ENCODE measurements at regions not wholly inside any gene's neighbourhood (a gene's known extent, or its start where the extent isn't known, plus 50 kb on each side); places are given as distances from the start of the nearest gene placed in this dataset.

DNA sequence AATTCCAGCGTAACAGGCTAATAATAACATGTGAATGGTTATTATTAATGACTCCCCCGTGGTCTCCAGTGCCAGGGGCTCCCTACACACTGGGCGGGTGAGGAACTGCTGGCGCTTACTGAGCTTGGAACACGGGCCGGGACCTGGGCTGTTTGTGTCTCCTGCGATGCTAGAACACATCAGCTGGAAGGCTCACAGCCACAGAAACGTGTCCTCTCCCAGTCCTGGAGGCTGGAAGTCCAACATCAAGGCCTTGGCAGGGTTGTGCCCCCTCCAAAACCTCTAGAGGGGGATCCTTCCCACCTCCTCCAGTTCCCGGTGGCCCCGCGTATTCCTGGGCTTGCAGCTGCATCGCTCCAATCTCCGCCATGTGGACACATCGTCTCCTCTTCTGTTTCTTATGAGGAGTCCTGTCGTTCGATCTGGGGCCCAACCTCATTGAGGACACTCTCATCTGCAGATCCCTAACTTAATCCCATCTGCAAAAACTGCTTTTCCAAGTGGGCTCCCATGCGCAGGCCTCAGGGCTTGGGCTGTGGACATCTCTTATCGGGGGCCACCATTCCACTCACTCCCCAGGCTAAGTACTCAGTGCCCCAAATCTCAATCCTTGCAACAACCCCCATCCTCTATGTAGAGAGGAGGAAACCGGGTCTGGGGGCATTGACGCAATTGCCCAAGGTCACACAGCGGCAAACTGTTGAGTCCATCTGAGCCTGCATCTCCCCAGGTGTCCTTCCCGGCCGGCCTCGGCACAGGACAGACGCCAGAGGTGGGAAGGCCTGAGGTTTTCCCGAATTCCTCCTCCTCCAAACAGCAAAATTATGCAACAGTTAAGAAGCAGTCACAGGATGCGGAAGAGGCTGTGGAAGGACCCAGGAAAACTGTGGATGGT is 193.9 kb downstream of the IRF8 start:
- no peak for DNase-seq (ENCODE audit: low read depth)

DNA sequence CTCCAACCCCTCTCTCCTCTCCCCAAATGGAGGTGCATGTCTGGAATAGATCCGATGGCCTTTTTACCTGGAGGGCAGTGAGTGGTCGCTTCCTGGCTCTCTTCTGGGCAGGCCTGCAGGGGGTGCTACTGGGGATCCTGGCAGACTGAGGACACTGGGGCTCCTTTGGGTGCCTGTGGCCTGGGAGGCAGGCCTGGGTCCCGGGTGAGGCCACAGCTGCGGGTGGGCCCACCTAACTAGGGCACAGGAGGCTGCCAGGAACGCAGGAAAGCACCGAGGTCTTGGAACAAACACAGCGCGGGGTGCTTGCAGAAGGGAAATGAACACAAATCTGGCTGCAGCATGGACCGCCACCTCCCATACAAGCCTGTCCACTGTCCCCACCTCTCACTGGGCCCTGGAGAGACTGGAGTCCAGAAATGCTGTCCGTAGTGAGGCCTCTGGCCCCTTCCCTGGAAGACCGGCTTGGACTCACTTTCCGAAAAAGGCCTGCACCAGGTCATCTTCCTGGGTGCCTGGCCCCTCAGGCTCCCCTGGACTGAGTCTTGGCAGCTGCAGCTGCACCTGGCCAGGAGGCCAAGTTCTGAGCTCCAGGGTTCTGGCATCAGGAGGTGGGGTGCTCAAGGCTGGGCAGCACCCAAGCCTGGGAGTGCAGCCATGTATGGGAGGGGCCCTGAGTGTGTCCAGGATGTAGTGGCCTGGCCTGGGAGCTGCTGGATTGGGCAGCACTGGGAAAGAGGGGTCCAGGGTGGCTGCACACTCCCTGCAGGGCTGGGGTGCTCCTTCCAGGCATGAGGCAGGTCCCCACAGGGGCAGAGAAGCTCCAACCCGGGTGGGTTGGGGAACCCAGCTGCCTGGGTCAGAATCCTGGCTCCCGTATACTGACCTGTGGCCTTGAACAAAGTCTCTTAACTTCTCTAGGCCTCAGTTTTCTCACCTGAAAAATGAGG is 195.1 kb downstream of the IRF8 start:
- no peak for DNase-seq (ENCODE audit: low read depth)

DNA sequence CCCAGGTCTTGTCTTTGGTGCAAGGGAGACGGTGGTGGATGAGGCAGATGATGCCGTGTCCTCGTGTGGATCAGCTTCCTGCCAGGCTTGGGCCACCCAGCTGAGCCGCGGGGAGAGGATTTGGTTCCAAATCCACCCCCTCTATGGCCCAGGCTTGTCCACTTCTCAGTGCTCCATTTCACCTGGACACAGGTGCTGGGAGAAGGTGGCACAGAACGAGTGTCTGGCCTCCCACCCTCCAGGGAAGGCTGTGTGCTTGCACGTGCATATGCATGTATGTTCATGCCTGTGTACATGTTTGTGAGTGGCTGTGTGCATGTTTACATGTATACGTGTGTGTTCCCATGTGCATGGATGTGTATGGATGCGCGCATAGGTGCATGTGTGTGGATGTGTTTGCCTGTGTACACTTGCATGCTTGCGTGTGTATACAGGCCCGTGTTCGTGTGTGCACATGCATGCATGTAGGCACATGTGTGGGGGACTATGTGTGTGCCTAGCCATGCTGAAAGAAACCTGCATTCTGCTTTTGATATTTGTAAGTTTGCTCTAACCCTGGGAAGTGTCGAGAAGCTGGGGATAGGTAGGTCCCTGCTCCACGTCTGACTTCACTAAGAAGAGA is 196.3 kb downstream of the IRF8 start:
- DNase-seq (ENCODE audit: low read depth) = no peak

- DNase-seq (ENCODE audit: low read depth) = no peak
These were observed 197.0 kb downstream of the IRF8 start for GRCh38 chr16:86095906-86096485.

- no peak for DNase-seq (ENCODE audit: low read depth)
These were observed 197.9 kb downstream of the IRF8 start for GRCh38 chr16:86096850-86097249.

GRCh38 chr16:86099326-86099725 is 200.4 kb downstream of the IRF8 start:
- no peak for DNase-seq (ENCODE audit: low read depth)

- no peak for DNase-seq (ENCODE audit: low read depth)
These were observed 201.5 kb downstream of the IRF8 start for GRCh38 chr16:86100205-86101136.

GRCh38 chr16:86101137-86101896 is 202.4 kb downstream of the IRF8 start:
- DNase-seq (ENCODE audit: low read depth) = no peak

GRCh38 chr16:86101897-86102157 is 202.9 kb downstream of the IRF8 start:
- DNase-seq (ENCODE audit: low read depth) = no peak

DNA sequence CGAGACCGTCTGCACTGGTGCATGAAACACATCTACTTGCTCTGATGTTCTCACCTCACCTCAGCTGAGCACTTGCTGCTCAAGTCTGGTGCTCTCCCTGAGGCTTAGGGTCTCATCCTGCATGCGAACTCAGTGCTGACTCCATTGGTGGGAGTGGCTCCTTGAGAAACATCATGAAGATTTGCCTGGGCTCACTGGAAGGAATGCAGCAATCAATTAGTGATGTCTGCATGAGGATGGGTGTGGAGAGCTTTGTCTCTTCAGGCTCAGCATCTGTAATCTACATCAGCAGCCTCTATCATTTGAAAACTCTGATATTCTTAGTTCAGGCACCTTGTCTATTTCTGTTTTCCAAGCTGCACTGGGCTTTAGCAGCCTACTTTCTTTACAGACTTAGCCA is 204.4 kb downstream of the IRF8 start:
- DNase-seq (ENCODE audit: low read depth) = no peak

- DNase-seq (ENCODE audit: low read depth) = no peak
These were observed 205.6 kb downstream of the IRF8 start for GRCh38 chr16:86104537-86105048.

GRCh38 chr16:86107215-86107825 is 208.4 kb downstream of the IRF8 start:
- no peak for DNase-seq (ENCODE audit: low read depth)

DNA sequence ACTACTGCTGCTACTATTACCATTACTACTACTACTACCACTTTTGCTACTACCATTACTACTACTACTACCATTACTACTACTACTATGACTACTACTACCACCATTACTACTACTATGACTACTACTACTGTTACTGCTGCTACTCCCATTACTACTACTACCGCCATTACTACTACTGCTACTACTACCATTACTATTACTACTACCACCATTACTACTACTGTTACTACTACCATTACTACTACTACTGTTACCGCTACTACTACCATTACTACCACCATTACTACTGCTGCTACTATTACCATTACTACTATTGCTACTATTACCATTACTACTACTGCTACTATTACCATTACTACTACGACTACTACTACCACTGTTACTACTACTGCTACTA is 209.1 kb downstream of the IRF8 start:
- no peak for DNase-seq (ENCODE audit: low read depth)

GRCh38 chr16:86110134-86110533 is 211.2 kb downstream of the IRF8 start:
- DNase-seq (ENCODE audit: low read depth) = no peak

DNA sequence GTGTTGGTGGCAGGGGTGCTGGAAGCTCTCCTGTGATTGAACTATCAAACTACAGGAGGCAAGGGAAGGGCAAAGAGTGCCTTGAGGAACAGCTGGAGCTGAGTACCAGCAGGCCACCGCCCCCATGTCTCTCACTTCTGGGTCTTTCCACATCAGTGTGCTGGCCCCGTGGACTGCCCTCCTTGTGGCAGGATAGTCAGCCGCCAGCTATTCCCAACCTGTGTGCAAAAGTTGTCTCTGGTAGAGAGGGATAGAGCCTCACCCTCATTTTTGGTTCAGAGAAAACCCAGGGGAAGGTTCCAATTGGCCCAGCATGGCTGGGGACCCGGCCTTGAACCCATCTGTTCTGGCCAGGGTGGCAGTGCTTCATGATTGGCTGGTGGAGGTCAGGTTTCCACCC is 211.8 kb downstream of the IRF8 start:
- DNase-seq (ENCODE audit: low read depth) = no peak

DNA sequence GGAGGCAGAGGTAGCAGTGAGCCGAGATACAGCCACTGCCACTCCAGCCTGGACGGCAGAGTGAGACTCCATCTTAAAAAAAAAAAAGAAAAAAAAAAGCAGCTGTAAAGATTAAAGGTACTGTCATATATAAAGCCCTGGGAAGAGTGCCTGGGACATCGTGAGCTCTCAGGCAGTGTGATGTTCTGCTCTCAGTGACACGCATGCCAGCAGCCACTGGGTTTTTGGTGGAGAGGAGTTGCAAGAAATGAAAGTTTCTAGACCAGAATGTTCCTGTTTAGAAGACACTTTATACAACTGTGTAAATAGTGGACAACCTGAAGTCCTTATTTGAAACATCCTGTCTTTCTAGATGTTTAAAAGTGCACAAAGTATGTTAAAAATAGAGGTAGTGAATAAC is 213.2 kb downstream of the IRF8 start:
- no peak for DNase-seq (ENCODE audit: low read depth)

DNA sequence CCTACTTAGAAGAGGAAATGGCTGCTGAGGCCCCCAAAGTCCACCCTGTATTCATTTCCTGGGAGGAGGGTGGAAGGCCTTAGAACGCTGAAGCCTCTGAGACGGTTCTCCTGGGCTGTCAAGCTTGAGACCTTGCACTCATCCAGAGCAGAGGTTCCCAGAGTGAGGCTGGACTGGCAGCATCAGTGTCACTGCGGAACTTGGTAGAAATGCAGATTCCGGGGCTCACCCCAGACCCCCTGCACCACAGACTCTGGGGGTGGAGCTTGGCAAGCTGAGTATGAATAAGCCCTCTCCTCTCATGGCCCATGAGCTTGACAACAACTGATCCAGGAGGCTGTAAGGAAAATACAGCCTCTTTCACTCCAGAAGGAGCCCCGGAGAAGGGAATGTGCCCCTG is 218.3 kb downstream of the IRF8 start:
- DNase-seq (ENCODE audit: low read depth) = no peak

GRCh38 chr16:86117756-86118155 is 218.8 kb downstream of the IRF8 start:
- no peak for DNase-seq (ENCODE audit: low read depth)

DNA sequence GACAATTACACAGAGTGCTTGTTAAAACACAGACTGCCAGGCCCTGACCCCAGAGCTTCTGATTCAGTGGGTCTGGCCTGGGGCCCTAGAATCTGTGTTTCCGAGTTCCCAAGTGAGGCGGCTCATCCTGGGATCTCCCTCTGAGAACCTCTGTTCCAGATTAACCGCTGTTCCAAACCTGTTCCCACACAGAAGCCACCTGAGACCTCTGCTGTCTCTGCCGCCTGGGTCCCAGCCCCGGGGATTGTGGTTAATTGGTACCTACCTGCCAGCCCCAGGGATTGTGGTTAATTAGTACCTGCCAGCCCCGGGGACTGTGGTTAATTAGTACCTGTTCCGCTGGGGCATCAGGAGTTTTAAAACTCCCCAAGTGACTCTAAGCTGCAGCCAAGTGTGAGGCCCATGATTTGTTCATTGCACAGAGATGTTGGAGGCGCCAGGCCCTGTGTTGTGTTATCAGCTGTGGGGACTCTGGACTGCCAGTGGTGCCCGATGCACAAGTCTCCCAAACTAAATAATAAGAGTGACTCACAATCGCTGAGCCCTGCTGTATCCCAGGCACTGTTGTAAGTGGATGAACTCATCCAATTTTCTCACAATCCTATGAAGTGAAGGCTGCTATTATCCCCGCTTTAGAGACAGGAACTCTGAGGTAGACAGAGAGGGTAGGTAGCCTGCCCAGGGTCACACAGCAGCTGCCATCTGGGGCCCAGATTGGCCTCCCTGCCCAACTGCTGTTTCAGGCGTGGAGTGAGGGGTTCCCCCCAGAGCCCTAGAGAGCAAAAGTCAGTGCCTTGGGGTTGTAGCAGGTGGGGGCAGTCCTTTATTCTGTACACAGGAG is 219.7 kb downstream of the IRF8 start:
- no peak for DNase-seq (ENCODE audit: low read depth)
